ENCODE measurements at regions not wholly inside any gene's neighbourhood (a gene's known extent, or its start where the extent isn't known, plus 50 kb on each side); places are given as distances from the start of the nearest gene placed in this dataset.

GRCh38 chr2:67039517-67040103 lies 357.5 kb upstream of the ETAA1 start:
- 58% methylated on average over 2 of the region's 2 CpGs for WGBS
- H3K4me1 ChIP-seq, result peaks cover 0 to 26% (median 8%) of the 10 kb centered on the region in 4 donors

GRCh38 chr2:67041051-67041450 lies 356.1 kb upstream of the ETAA1 start:
- H3K27me3 ChIP-seq, result no peaks in the 10 kb centered on the region
- peaks cover 0 to 12% (median 1%) of the 10 kb centered on the region in 4 donors for H3K4me1 ChIP-seq
- no peak for TF ChIP-seq EP300 (IDR thresholded peaks at IDR 0.05)
- TF ChIP-seq CTCF (IDR thresholded peaks at IDR 0.05), result no peak
- TF ChIP-seq POLR2AphosphoS5 (IDR thresholded peaks at IDR 0.05), result no peak
- TF ChIP-seq POLR2A (IDR thresholded peaks at IDR 0.05; ENCODE audit: low read depth), result no peak
- H3K4me3 ChIP-seq, result no peak overlapping the region
- H3K9me3 ChIP-seq, result no peaks in the 10 kb centered on the region
- 100% methylated on average over 1 of the region's 1 CpG for WGBS
- no peak overlapping the region for H3K27ac ChIP-seq (replicated peaks in 1 of 4)
- no peaks in the 10 kb centered on the region for H3K36me3 ChIP-seq
- DNase-seq (ENCODE audit: extremely low spot score), result no peak
- intact Hi-C loops (cut with DNase I), result no loop called here

More at GRCh38 chr2:67039517-67040103, 357.5 kb upstream of the ETAA1 start:
- Histone ChIP-seq H3K27ac (replicated peaks in 1 of 4) (no peak overlapping the region), H3K27me3 (no peaks in the 10 kb centered on the region), H3K4me3 (no peak overlapping the region), H3K9me3 (no peaks in the 10 kb centered on the region), H3K36me3 (no peaks in the 10 kb centered on the region)
- DNase-seq (ENCODE audit: extremely low spot score), result no peak
- intact Hi-C loops (cut with DNase I), result no loop called here
- TF ChIP-seq CTCF (IDR thresholded peaks at IDR 0.05), result no peak
- TF ChIP-seq POLR2AphosphoS5 (IDR thresholded peaks at IDR 0.05), result no peak
- TF ChIP-seq EP300 (IDR thresholded peaks at IDR 0.05), result no peak
- TF ChIP-seq POLR2A (IDR thresholded peaks at IDR 0.05; ENCODE audit: low read depth), result no peak

- no peak overlapping the region for H3K27ac ChIP-seq (replicated peaks in 1 of 4)
- no peaks in the 10 kb centered on the region for H3K27me3 ChIP-seq
- H3K36me3 ChIP-seq, result no peaks in the 10 kb centered on the region
- no peak overlapping the region for H3K4me3 ChIP-seq
- no peak for DNase-seq (ENCODE audit: extremely low spot score)
- TF ChIP-seq POLR2AphosphoS5 (IDR thresholded peaks at IDR 0.05) (no peak), POLR2A (IDR thresholded peaks at IDR 0.05; ENCODE audit: low read depth) (no peak), EP300 (IDR thresholded peaks at IDR 0.05) (no peak), CTCF (IDR thresholded peaks at IDR 0.05) (no peak)
- H3K9me3 ChIP-seq, result no peaks in the 10 kb centered on the region
- 88% methylated on average over 3 of the region's 3 CpGs for WGBS
- peaks cover 0 to 21% (median 12%) of the 10 kb centered on the region in 4 donors for H3K4me1 ChIP-seq
- intact Hi-C loops (cut with DNase I), result no loop called here
These were observed 353.2 kb upstream of the ETAA1 start for GRCh38 chr2:67043781-67044478.

GRCh38 chr2:67046591-67046990 lies 350.5 kb upstream of the ETAA1 start:
- 96% methylated on average over 1 of the region's 1 CpG for WGBS
- Histone ChIP-seq H3K36me3 (no peaks in the 10 kb centered on the region), H3K4me1 (peaks cover 0 to 13% (median 11%) of the 10 kb centered on the region in 4 donors), H3K27me3 (no peaks in the 10 kb centered on the region), H3K9me3 (no peaks in the 10 kb centered on the region), H3K27ac (replicated peaks in 1 of 4) (no peak overlapping the region), H3K4me3 (no peak overlapping the region)
- no peak for TF ChIP-seq EP300 (IDR thresholded peaks at IDR 0.05)
- TF ChIP-seq POLR2A (IDR thresholded peaks at IDR 0.05; ENCODE audit: low read depth), result no peak
- no peak for TF ChIP-seq CTCF (IDR thresholded peaks at IDR 0.05)
- TF ChIP-seq POLR2AphosphoS5 (IDR thresholded peaks at IDR 0.05), result no peak
- no peak for DNase-seq (ENCODE audit: extremely low spot score)
- intact Hi-C loops (cut with DNase I), result no loop called here

Measured in esophagus muscularis mucosa (tissue), 4 donors.